Ureter (tissue), 1 donor: ENCODE measurements at regions not wholly inside any gene's neighbourhood (a gene's known extent, or its start where the extent isn't known, plus 50 kb on each side); places are given as distances from the start of the nearest gene placed in this dataset.
A peak's percentile ranks its signal among the peaks of the same experiment; 100 is the strongest.

ENCODE experiments used
- DNase-seq: peaks from one replicate; pipeline ENCODE4 v3.0.0-alpha.2; 2020; ENCODE audit warnings: low spot score
- donor health status: DM: yes; HTN: yes; CAD: no.

DNA sequence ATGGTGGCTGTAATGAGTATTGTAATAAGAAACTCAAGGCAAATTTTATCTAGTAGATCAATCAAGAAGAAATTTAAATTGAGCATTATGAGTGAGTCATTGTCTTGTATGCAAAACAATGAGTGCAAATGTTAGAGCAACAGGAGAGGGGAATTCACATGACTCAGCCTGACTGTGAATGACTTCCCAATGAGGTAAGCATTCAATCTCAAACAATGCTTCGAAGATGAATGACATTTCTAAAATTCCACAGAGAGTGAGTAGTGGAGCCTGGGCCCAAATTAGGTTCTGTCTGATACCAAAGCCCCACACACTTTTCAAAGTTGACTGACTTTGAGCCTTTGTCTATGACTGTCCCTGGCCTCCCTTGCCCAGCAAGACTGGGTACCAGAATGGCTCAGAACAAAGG is 738.0 kb downstream of the PTPRU start:
- no peak for DNase-seq

DNA sequence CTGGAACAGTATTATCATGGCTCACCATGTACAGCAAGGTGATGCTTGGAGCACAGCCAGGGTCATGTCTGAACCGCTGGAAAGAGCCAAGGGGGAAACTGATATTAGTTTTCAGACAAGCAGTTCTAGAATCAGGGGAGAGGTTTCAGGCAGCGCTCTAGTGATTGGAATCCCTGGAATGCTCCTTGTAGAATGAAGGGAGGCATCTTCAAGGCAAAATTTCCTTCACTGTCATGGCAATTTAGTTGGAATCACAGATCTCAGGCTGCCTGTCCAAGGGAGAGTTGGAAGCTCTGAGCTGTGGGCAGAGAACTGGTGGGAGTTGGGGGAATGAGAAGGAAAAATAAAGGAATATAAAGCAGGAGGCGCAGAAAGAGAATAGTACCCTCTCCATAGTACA is 737.1 kb downstream of the PTPRU start:
- DNase-seq, result no peak

DNA sequence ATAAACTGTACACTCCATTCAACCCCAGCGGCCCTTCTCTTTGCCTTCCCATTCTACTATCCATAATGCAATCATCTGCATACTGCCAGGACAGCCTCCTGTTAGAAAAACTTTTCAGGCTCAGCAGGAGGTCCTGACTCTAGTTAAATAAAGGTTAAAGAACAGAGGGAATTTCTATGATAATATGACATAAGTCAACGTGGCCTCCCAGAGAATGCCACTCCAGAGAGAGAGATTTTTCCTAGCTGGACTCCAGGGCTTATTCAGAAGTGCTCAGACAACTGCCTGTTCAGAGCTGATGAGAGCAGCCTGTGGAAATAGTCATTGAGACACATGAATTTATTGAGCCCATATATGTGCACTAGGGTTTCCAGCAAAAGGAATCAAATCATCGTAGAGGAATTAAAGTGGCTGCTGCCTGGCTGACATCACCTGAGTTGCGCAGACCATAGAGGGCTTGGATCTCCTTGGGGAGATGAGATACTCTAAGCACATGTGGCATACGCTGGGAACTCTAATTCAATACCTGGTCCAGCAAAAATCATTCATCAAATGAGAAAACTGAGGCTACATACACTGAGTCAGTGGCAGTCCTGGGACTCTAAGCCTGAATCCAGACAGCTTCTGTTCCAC is 736.2 kb downstream of the PTPRU start:
- DNase-seq, result no peak

DNA sequence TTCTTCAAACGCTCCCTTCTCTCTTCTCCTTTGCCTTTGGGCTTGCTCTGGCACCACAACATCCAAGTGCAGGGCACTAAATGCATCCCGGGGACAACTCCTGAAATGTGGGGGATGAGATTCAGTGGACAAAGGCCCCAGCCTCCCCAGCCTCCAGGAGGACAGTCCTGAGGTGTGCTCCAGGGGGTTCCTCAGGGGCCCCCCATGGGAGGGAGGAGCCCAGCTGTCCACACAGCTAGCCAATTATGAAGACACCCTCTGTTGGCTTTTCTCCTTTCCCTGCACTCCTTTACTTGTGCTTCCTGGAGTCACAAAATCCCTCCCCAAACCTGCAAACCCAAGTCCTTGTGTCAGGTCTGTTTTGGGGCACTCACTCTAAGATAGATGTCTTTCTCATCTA is 735.4 kb downstream of the PTPRU start:
- DNase-seq, result no peak

DNA sequence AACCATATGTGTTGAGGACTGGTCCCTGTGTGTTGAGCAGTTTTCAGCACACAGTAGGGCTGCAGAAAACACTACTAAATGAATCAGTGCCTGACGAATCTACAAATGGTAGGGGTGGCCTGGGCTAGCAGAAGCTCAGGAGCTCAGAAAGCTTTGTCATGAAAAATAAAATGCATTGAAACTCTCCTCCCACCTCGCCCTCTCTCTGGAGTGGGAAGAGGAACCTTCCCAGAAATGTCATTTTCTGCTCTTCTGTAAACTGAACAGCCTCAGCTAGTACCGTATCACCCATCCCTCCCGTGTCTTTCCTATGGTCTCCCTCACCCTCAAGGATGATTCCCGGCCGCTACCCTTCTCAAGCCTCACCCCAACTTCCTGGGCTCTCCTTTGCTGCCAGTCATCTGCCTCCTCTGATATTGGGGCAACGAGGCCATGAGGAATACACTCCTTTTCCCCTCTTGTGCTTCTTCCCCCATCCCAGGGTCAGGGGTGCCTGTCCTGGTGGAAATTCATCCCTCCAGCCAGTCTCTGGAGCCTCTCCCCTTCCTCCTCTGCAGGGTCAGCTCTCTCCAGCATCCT is 734.5 kb downstream of the PTPRU start:
- no peak for DNase-seq

DNA sequence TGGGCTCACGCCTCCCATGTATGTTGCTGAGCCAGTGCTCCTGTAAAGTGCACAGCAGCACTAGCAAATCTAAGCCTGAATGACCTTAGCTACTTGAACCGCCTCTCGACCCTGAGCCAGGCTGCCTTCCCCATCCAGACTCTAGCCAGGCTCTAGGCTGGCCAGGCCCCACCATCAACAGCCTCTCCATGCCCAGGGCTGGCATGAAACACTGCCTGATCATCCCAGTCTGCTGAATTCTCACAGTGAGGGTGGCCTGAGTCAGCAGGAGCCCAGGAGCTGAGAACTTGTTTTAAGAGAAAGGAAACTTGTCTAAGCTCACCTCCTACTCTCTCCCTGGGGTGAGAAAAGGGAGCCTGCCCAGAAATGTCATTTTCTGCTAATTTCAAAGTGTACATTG is 733.3 kb downstream of the PTPRU start:
- DNase-seq, result no peak

DNA sequence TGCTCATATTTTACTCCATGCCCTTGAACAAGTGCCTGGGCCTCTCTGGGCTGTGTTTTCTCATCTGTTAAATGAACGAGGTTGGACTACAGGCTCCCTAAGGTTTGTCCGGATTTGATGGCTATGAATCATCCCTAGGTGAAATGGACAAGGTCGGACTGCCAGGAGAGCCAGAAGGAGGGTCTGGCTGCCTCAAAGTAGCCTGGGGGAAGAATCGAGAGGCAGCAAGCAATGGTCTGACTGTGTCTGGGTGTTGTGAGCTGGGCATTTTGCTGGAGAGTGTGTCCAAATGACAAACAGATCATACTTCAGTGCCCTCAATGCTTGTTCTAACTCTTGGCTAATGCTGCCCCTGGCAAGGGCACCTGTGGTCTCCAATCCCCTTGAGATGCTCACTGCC is 730.9 kb downstream of the PTPRU start:
- DNase-seq, result no peak

DNA sequence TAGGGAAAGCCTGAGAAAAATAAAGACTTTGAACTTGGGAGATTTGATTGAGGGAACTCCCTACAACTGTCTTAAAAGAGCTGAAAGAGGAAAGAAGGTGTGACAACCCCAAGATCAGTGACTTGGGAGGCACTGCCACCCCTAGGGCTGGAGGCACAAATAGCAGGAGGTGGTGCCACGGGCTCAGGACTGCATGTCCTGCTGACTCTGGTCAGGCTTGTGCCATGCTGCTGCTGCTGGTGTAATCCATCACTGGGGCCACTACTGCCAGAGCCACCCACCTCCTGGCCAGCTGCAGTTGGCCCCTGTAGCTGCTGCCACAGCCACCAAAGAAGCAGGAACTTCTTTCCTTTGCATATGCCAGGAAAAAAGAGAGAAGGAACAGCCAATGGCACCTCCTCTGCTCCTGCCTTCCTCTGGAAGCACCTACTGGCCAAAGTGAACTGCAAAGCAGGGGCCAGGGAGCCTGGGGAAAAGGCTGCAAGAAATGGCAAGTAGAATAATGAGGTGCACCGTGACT is 730.3 kb downstream of the PTPRU start:
- peak; percentile 25 for DNase-seq

DNA sequence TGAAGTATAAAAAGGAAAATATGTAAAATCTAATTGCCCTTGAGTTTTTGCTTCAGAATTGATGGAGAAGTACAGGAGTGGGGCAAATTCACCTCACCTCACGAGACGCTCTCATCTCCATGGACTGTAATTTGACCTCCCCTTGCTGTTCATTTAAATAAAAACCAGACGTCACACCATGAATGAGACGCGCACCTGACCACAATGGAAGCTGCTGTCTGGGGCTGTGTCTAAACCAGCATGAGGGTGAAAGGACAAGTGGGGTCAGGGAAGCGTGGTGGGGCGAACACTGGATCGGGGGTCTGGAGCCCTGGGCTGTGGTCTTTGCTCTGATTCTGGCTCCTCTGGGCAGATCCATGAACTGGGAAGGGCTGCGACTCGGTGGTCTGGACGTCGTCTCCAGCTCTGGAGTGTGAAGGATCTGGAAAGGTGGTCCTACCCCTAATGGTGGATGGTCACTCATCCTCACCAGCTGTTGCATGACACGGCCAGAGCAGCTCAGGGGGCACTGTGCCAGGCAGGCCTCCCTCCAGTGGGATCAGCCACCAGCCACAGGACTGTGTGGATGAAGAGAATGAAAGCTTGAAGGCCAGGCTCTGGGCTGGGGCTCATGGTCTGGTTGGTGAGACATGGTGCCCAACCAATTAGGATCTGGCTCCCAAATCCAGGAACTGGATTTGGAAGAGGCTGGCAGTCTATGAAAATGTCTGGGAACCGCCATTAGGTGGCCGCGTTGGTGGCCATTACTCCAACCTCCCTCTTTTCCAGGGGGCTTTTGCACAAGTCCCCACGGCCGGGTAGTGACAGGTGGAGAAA is 728.6 kb downstream of the PTPRU start:
- no peak for DNase-seq

DNA sequence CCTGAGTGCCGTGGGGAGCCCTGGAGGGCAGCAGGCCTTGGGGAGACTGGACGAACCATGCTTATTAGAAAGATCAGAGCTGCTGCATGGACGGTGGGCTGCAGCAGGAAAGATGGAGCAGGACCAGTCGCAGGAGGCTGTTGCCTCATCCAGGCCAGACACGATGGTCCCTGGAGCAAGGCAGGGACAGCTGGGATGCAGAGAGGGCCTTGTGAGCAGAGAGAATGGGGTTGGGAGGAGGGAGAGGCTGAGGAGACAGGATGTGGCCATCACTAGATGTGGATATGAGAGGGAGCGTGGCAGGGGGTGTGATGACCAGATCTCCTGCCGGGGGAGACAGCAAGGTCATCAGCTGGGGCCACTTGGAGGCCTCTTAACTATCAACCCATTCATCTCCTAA is 727.6 kb downstream of the PTPRU start:
- no peak for DNase-seq

DNA sequence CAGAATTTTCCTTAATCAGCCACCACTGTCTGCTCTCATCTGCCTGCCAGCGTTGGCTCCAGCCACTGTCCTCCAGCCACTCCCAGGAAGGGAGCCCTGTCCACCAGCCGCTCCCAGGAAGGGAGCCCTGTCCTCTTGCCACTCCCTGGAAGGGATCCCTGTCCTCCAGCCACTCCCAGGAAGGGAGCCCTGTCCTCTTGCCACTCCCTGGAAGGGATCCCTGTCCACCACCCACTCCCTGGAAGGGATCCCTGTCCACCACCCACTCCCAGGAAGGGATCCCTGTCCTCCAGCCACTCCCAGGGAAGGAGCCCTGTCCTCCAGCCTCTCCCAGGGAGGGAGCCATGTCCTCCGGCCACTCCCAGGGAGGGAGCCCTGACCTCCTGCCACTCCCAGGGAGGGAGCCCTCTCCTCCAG is 726.5 kb downstream of the PTPRU start:
- DNase-seq, result peak; percentile 35

DNA sequence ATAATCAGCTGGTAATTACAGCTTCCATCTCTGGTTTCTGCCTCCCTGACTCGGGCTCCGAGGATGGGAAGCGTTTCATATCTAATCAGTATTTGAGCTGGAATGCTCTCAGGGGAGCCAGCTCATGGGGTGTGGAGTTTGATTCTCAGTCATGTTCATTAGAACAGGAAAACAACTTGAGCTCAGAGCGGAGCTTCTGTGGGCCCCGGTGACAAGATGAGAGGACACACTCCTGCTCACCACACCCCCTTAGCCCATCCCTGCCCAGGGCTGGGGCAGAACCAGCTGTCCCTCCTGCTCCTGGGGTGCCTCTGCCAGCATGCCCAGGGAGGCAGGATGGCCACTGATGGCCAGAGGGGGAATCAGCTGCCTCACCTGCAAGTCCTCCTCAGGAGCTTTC is 726.0 kb downstream of the PTPRU start:
- DNase-seq, result peak; percentile 22

DNA sequence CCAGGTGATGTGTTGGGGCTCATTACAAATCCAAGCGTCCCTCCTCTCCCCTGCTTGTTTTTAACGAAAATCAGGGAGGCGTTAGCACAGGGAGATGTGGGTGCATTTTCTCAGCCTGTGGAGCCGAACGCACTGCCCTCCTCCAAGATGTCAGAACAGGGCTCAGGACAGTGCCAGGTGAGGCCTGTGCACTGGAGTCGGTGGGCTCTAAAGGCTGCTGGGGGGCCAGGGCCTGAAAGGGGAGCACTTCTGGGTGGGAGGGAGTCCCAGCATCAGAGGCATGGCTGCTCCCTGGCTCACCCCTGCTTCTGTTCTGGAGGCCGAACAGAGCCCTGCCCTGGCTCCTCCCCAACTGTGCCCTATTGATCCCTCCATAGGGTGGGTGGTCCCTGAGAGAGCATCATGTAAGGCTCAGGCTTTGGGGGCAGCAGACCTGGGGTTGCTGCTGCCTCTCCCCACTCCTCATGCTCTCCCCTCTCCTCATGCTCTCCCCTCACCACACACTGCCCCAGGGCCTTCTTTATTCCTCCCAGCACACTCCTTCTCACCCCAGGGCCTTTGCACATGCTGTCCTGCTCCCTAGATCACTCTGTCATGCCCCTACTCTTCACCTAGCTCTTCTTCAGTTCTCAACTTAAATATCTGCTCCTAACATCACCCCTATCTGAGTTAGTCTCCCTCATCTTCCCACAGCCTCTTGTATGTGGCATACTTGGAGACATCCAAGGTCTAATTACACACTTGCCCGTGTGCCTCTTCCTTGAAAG is 725.2 kb downstream of the PTPRU start:
- peak; percentile 9 for DNase-seq

DNA sequence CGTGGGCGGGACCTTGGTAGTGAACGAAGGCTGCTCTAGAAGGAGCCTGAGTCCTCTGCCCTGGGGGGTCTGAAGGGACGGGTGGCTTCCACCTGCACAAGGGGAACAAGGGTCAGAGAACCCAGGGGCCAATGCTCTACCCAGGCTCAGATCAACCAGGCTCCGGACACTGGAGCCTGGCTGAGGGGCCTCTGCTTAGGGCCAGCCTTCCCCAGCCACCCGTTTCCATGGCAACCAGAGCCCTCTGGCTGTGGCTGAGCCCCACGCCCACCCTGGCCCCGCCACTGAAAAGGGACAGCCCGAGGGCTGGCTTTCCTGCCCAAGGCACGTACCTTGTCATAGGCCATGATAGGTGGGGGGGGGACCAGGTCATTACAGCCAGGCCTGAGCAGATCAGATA is 724.6 kb downstream of the PTPRU start:
- DNase-seq, result peak; percentile 35

DNA sequence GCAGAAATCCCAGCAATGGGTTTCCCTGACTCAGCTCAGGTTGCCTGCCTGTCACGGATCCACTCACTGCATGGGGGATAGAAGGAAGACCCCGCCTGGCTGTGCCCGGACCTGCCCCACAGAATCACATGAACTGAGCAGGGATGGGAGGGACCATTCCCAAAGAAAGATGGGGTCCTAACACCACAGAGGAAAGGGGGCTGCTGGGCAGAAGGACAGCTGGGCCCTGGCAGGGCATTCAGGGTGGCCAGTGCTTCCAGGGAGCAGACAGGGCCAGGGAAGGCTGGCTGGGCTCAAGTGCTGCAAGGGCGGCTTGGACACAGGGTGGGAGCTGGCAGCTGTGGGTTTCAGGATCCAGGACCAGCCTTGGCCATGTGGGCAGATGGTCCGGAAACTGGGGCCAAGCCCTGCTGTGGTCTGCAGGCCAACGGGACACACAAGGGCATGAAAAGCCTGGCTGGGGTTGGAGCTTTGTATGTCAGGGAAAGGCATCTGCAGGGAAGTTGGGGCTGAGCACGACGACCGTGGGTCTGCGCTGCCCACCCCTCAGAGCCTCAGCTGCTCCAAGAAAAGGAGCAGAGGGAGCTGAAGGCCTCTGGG is 723.9 kb downstream of the PTPRU start:
- DNase-seq, result peak; percentile 38

DNA sequence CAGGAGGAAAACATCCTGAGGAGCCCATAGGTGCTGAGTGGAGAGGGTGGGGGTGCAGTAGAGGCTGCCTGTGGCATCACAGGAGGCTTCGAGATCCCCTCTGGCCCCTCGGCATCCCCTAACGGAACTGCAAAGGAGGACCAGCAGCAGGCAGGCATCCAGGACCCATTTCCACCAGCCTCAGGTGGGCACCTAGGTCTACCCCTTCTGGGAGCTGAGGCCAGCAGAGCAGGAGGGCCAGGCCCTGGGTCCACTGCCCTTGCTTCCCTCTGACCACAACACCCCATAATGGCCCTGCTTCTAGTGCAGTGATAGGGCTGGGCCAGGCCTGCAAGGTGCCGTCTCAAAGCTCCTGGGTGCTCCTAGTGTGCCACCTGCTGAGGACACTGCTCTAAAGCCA is 723.0 kb downstream of the PTPRU start:
- peak; percentile 27 for DNase-seq

DNA sequence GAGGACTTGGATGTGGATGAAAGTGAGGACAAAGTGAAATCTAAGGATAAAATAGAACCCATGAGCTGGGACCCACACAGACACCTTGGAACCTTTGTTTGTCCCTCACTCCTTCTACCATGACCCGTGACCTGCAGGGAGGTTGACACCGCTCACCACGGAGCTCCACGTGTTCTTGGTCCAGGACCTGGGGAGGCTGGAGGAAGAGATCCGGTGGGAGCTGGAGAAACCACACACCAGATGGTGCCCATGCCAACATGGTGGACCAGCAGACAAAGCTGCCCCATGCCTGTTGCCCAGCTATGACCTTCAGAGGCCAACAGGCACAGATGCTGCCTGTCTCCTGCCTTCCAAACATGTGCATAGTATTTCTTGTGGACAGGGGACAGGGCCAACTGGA is 721.9 kb downstream of the PTPRU start:
- DNase-seq, result peak; percentile 23

DNA sequence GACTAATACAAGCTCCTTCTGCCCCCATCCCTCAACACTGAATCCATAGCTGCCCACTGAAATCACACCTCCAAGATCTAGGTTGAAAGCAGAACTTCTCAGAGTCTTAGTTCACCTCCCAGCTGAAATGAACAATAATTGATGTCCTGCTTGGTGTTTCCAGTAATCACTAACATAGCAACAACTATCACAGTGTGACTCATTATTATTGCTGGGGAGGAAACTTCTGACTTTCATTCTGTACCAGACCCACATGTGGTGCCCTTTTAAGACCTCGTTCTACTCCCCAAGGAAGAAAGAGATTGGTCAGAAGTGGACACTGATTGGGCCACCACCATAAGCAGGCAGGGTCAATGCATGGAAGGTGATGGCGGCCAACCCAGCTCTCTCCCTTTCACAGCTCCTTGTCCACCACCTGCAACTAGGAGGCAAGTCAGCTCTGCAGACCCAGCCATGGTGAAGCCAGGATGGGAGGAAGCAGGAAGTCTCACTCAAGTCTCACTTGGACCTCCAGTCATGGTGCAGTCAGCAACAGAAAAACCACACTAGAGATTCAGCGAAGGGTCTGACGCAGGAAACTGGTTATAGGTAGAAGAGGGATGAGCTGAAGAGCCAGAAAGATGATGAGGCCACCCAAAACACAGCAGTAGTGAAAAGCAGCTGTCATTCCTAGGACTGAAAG is 720.2 kb downstream of the PTPRU start:
- DNase-seq, result peak; percentile 8

DNA sequence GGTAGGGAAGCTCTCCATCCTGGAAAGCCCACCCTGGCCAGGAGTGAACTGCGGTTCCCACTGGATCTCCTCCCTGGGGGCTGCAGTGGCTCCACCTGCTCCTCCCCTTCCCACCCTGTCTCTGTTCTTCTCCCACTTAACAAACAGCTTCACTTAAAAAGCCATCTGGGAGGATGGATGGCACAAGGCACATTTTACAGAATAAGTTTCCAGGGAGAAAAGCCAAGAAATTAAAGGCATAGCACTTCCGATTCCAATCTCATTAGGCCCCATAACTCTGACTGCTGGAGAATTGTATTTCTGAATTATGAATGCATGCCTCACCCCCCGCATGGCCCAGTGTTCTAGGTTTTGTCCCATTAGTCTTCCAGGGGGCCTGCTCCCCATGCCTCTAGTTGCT is 718.3 kb downstream of the PTPRU start:
- DNase-seq, result no peak

DNA sequence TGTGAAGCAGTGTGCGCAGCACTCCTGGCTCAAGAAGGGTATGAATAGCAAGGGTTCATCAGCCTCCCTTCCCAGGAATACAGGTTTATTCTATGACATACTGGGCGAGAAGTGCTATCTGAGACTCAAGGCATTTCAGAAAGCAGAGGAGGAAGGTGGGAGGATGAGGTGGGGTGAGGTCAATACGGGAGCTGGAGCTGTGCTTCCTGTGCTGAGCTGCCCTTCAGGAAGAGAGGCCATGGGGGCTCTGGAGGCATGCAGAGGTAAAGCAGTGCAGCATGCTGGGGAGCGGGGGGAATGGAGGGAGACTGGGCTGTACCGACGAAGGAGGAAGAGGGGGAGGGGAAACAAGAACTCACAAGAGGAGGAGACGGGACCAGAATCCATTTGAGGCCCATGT is 717.6 kb downstream of the PTPRU start:
- DNase-seq, result no peak

DNA sequence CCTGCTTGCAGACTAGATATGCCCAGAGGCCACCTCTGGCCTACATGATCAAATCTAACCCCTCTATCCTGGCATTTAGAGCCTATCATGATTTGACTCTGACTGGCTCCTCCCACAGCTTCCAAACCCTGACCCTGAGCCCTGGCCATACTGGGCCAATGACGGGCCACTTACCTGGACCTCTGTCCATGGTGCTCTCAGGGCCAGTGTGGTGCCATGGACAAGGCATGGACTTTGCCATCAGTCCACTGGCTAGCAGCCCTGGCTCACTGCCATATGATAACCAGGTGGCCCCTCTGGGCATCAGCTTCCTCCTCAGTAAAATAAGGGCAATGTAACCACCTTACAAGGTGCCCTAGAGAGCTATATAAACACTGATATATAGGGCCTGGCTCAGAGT is 713.4 kb downstream of the PTPRU start:
- no peak for DNase-seq
